ENCODE measurements at regions not wholly inside any gene's neighbourhood (a gene's known extent, or its start where the extent isn't known, plus 50 kb on each side); places are given as distances from the start of the nearest gene placed in this dataset.
"Not testable (repeated sequence)": the region's sequence is repeated elsewhere in the genome, so short reads cannot be mapped to it uniquely, and the experiment has no call there.

DNA sequence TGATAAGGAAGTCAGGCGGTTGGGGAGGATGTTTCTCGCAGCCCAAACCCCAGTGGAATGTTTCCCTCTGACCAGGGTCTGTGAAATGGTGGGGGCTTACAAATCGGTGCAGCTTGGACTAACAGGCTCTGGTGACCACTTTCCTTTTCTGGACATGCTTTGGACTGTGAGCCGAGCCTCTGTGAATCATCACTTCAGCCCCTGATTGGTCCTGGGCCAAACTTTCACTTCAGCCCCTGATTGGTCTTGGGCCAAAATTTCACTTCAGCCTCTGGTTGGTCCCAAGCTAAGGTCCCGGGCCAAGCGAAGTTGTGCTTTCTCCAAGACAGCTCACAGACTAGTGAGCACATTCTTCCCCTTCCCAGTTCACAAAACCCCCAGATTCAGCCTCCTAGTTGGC is 223.7 kb upstream of the ANKRD20A1 start:
- not testable (repeated sequence) for DNase-seq

DNA sequence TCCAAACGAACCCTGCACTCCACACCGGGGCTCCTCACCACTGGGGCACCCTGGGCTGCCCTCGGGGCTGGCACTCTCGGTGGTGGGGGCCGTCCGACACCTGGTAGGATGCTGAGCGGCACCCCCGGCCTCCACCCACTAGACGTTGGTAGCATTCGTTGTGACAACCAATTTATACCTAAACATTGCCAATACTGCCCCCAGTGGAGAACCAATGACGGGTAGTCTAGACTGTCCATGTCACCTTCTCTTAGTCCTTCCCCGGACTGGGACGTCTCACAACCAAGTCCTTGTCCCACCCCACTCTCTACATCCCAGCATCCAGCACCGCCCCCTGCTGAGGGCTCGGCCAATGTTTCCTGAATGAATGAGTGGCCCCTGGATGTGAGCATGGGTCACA is 246.8 kb upstream of the ANKRD20A1 start:
- DNase-seq, result not testable (repeated sequence)

GRCh38 chr9:67609872-67610271 is 248.9 kb upstream of the ANKRD20A1 start:
- not testable (repeated sequence) for DNase-seq

GRCh38 chr9:67609435-67609834 is 249.3 kb upstream of the ANKRD20A1 start:
- DNase-seq, result not testable (repeated sequence)

- not testable (repeated sequence) for DNase-seq
These were observed 253.6 kb upstream of the ANKRD20A1 start for GRCh38 chr9:67605113-67605512.

DNA sequence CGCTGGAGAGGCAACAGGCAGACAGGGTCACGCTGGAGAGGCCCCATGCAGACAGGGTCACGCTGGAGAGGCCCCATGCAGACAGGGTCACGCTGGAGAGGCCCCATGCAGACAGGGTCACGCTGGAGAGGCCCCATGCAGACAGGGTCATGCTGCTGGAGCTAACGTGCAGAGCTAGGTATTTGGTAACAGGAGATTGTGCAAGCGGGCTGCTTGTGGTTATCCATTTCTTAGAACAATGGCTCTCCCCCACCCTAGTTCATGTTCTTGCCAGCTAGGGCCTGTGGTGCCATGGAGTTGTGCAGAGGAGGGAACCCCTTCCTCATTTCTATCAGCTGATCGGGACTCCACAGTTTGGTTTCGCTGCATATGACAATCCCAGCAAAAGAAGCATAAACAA is 255.1 kb upstream of the ANKRD20A1 start:
- DNase-seq, result peak; percentile 53

DNA sequence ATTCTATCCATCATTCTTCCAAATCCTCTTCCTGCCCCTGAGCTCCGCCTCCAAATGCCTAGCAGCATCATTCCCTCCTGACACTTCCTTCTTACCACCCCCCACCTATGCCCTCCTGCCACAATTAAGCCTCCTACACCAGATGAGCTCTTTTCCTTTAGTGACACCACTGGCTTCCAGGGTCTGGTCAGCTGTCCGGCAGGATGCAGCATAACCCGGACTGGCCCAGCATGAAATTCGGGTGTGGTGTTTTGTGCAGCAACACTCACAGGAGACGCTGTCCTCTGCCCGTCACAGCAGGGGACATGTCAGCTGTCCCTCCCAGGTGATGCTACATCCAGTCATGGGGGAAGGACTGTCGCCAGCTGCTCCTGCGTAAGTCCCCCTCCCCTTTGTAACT is 266.3 kb upstream of the ANKRD20A1 start:
- not testable (repeated sequence) for DNase-seq

DNA sequence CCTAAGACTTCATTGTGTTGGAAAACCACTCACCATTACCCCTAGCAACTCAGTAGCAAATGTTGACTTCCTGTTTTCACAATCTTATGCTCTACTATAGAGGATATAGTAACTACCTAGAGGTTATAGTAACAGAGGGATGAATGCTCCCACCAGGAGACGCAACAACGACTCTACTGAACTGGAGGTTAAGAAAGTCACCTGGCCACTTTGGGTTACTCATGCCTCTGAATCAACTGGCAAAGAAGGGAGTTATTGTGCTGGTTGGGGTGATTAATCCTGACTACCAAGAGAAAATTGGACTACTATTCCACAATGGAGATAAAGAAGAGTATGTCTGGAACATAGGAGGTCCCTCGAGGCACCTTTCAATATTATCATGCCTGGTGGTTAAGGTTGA is 302.9 kb upstream of the ANKRD20A1 start:
- not testable (repeated sequence) for DNase-seq

DNA sequence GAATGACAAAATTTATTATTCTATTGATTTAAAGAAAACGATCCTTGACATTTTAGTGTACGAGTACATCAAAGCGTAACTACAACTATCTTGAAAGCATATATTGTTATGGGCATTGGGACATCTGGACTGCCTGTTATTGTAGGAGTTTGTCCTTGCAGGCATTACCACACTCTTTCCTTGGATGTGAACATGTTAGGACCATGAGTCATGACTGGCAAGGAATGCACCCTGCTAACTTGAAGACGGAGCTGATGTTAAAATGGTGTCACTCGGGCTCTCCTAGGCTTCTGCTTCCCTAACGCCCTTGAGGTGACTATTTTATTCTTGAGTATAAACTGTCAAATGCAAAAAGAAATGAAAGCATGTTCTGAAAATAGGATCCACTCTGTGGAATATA is 308.7 kb upstream of the ANKRD20A1 start:
- not testable (repeated sequence) for DNase-seq

DNA sequence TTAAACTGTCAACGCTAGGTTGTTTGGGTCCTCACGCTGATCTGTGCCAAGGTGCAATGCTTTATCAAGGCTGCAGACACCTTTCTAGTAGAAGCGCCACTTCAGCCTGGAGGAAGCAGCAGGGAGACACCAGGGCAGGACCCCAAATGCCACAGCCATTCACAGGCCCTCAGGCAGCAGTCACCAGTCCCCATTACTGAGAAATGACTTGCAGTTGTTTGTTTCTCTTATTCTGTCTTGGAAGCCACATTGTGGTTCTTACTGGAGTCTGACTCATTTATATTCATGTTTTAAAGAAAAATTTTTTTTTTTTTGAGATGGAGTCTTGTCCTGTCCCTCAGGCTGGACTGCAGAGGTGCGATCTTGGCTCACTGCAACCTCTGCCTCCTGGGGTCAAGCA is 328.9 kb upstream of the ANKRD20A1 start:
- DNase-seq, result not testable (repeated sequence)

GRCh38 chr9:67516938-67517337 is 341.8 kb upstream of the ANKRD20A1 start:
- DNase-seq, result not testable (repeated sequence)

DNA sequence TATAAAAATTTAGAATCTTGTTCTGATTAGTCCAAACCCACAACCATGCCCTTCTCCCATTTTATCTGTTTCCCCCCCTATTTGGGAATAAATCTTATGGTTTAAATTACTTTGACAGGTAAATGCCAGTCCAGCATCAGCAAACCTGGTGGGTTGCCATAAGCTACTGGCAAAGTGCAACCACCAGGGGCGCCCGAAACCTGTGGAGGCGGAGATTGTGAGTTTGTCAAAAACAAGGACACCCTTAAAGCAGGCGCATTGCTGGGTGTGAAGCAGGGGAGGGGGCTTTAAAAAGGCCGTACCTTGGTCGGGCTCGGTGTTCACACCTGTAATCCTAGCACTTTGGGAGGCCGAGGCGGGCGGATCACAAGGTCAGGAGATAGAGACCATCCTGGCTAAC is 344.1 kb upstream of the ANKRD20A1 start:
- DNase-seq, result not testable (repeated sequence)

DNA sequence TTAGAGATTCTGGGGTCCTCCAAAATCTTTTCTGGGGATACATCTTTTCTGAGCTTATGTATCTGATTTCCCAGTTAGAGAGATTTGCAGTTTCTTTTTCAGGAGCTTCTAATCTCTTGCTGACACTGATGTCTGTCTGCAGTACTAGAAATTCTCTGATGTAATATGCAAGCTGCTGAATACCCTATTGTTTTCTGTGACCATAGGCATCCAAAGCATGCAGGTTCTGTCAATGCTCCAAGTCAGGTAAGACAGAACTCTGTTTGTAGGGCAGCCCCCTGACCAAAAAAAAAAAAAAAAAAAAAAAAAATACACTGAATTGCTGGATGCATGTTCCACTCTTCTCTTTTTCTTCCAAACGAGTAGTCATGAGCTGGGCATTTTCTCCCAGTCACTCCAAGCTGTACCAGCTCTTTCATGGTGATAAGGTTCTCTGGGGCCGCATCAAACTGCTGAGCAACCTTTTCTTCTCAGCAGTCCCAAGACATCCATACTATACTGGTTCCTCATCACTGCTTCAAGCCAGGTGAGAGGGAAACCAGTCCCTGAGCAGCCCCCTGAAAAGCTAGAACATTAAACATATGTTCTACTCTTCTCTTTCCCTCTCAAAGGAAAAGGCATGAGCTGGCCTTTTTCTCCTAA is 354.9 kb upstream of the ANKRD20A1 start:
- not testable (repeated sequence) for DNase-seq

- DNase-seq, result not testable (repeated sequence)
These were observed 366.7 kb upstream of the ANKRD20A1 start for GRCh38 chr9:67492028-67492427.

DNA sequence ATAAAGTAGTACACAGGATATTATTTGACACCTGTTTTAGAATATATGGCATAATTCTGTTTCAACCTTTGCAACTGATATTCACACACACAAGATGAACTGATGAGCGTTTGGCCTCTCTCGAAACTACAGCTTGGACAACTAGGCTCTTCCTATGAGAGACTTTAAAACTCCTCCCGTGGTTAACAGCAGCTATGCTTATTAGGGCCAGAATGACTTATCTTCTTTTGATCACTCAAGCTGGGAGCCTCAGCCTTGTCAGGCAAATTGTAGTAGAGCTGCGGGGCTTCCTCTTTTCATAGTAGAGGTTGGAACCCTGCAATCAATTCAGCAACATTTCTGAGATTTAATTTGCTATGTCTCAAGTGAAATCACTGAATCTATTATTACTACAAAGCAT is 381.3 kb upstream of the ANKRD20A1 start:
- DNase-seq, result not testable (repeated sequence)

GRCh38 chr9:67470739-67471138 is 388.0 kb upstream of the ANKRD20A1 start:
- not testable (repeated sequence) for DNase-seq

DNA sequence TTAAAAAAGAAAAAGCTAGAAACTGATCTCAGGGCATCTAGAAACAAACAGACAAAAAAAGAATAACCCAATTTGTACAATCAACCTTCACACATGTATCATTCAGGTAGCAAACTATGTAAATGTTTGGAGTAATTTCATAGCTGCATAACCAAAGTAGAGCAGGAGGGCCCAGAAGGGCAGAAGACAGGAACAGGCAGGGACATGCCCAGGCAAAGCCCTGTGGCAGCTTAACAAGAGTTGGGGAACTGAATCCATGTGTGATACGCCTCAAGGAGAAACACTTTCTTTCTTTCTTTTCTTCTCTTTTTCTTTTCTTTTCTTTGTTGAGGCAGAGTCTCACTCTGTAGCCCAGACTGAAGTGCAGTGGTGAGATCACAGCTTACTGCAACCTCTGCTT is 390.4 kb upstream of the ANKRD20A1 start:
- DNase-seq, result not testable (repeated sequence)

DNA sequence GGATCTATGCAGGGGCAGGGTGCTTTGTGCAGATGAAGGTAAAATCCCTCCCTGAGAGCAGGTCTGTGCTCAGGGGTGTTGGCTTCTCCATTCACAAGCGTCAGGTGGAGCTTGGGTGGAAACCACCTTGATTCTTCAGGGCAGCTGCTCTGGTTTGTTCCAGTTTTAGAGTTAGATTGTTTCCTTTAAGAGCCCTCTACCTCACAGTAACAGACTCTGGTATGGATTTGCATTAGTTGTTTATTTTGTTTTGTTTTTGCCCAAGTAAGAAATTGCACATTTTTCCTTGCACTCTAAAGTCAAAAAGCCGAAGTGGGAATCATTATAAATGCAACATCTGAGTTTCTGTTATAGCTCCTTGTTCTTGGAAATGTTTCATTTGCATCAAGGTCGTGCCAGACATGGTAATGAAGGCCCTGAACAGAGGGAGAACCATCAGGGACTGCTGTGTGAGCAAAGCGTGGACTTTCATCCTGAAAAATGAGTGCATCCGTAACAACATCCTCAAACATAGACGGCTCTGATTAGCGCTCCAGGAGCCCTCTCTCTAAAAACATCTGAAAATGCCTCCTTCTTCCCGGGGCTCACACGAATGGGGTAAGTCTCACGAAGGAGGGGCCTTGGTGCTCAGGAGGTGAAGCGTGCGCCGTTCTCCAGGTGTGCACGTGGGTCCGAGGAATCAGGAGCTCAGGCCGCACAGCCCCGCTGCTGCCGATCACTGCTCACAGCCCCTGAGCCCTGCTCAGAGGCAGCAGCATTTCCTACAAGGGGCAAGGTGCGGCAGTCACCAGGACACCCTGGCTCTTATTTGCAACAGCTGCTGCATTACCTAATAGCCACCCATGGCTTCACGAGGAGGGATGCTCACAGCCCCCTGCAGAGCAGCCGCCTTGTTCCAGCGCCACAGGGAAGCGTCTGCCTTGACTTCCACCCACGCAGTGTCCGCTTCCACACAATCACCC is 396.7 kb upstream of the ANKRD20A1 start:
- DNase-seq, result not testable (repeated sequence)

- DNase-seq, result not testable (repeated sequence)
These were observed 405.8 kb upstream of the ANKRD20A1 start for GRCh38 chr9:67452941-67453340.

GRCh38 chr9:67442313-67442712 is 416.4 kb upstream of the ANKRD20A1 start:
- DNase-seq, result not testable (repeated sequence)

DNA sequence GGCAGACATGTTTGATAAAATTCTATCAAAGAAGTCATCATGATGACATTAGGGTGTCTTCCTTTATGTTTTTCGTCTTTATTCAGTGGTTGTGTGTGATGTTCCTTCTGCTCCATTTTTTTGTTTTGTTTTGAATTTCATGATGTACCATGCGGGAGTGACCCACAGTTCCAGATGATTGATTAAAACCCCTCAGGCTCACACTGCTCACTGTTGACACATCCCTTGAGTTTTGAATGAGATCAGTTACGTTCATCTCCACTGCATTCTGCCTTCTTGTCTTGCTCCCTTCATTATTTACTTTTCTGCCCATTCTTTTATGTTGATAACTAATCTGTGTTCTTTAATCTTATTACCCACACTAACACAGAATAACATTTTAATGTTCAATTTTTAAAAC is 421.7 kb upstream of the ANKRD20A1 start:
- not testable (repeated sequence) for DNase-seq

DNA sequence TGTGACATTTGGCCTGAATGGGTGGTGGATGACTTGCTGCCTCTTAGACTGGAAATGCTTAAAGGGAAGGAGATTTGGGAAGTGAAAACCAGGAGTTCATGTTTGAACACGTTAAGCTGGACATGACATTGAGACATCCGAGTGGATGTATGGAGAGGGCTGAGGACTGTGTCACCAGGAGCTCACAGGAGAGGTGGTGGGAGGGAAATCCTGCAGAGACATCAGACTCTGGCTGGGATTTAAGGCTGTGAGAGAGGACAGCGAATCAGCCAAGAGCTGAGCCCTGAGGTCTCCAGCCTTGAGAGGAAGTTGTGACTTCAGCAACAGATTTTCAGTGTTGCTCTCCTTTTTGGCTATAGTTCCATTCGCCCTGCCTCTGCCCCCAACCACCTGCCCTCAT is 432.5 kb upstream of the SPATA31A3 start:
- not testable (repeated sequence) for DNase-seq

DNA sequence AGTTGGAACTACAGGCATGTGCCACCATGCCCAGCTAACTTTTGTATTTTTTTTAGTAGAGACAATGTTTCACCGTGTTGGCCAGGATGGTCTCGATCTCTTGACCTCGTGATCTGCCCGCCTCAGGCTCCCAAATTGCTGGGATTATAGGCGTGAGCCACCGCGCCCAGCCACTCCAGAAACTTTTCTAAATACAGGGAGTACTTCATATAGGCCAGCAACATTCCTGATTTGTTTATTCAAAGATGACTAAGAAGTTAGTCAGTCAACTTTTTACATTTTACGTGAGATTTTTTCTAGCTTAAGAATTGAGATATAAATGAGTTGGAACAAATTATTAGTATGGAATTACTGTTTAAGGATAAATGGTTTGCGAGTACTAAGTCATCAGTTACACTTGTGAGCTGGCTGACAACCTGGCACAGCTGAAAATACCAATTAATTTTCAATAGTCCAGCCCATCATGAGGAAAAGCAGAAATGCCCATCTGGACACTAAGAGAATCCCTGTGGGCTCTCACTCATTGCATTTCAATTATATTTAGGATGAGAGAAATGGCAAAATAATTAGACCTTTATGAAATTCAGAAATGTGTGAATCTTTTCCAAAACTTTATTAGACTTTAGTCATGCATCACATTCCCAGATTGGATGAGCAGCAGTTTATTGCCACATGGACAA is 430.8 kb upstream of the SPATA31A3 start:
- DNase-seq, result not testable (repeated sequence)

Data from CD4-positive, alpha-beta T cell treated with Interleukin-15 for 1 hour (primary cell).